CD4-positive, alpha-beta T cell treated with Interleukin-21 for 1 hour (primary cell): ENCODE measurements at regions not wholly inside any gene's neighbourhood (a gene's known extent, or its start where the extent isn't known, plus 50 kb on each side); places are given as distances from the start of the nearest gene placed in this dataset.
A peak's percentile ranks its signal among the peaks of the same experiment; 100 is the strongest.
"Not testable (repeated sequence)": the region's sequence is repeated elsewhere in the genome, so short reads cannot be mapped to it uniquely, and the experiment has no call there.

Experiments used
- DNase-seq: peaks from one replicate; pipeline ENCODE4 v3.0.0-alpha.2; 2020

DNA sequence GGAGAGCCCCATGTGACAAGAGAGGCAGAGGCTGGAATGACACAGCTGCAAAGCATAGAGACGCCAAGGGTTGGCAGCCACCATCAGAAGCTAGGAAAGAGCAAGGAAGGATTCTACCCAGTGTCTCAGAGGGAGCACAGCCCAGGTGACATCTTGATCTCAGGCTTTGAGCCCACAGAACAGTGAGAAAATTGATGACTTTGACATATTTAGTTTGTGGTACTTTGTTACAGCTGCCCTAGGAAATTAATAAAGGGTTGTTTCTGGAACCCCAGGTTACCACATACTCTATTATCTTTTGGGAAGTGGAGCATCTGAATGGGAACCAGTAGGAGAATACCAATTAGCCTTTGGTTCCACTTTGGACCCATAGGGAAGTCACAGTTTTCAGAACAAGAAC lies 231.7 kb downstream of the ZNF621 start:
- DNase-seq, result no peak

DNA sequence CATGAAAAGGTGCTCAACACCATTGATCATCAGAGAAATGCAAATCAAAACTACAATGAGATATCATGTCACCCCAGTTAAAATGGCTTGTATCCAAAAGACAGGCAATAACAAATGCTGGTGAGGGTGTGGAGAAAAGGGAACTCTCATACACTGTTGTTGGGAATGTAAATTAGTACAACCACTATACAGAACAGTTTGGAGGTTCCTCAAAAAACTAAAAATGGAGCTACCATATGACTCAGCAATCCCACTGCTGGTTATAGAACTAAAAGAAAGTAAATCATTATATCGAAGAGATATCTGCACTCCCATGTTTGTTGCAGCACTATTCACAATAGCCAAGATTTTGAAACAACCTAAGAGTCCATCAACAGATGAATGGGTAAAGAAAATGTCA lies 238.0 kb downstream of the ZNF621 start:
- not testable (repeated sequence) for DNase-seq

DNA sequence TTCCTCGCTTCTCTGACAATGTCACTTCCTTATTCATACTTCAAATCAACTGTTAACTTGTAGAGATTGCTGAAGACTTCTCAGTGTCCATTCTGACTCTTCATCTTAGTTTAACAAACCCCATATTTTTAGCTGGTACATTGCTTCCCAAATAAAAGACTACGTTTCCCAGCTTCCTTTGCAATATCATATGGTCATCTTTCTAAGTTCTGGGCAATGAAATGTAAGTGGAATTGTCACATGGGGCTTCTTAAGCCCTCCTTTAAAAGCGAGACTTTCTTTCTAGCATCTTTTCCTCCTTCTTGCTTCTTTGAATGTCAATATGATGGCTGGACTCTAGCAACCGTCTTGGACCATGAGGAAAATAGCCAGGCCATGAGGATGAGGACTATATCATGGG lies 239.0 kb downstream of the ZNF621 start:
- no peak for DNase-seq

DNA sequence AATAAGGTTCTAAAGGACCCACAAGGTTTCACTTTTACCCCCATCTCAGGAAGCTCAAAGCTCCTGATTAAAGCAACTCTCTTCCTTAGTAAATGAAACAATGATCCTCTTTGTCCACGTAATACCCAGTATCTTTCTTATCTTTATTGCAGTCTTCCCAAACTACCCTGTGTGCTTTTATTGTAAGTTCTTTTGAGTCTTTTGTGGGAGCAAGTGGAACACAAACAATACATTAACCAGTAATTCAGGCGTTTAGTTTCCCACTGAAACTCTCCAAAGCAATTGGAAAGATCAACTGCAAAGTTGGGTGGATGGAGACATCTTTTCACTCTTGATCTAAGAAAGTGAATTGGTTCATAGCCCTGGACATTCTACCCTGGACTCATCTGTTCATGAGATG lies 240.0 kb downstream of the ZNF621 start:
- no peak for DNase-seq

DNA sequence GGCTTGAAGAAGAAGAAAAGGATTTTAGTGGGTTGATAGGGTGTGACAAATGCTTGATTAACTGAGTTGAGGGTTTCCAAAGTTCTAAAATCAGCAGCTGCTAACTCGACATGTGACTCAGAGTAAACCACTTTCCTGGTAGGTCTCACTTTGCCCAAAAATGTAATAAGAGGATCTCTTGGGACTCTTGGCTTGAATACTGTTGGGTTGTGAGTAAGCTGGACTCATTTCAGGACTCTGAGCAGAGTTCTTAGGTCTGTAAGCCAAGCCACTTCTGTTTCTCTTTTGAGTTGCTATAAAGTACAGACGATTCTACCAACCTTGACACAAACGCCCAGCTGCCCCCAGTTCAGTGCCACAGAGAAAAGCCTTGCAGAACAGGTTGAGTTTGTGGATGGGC lies 241.1 kb downstream of the ZNF621 start:
- no peak for DNase-seq

DNA sequence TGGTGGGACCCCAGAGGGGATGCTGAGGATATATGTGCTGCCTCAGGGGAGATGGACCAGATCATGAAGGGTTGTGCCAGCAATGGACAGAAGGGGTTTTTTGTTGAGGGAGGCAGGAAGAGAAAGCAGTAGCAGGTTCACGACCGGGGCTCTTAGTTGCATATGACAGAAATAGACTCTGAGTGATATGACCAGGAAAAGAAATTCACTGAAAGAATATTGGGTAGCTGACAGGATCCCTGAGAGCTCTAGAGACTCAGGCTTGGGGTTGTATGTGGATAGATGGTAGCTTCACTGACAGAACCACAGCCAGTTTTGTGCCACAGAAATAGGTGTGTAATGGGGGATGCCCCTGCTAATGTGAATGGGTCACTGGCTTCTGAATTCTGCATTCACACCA lies 241.6 kb downstream of the ZNF621 start:
- no peak for DNase-seq

DNA sequence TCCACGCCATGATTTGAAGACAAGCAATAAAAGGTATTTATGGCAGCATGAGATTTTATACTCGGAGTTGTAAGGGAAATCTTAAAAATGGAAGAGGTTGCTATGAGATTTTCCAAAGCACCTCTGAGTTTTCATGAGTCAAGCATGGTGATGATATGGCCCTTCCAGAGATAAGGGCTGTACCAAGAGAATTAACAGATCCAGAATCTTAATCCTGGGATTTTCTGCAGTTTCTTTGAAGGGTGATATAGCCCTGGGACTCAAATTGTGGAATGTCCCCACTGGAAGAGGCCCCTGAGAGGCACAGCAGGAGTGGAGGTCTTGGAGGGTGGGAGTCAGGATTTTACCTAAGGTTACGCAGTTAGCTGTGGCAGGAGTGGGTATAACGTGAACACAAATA lies 243.3 kb downstream of the ZNF621 start:
- DNase-seq, result no peak

DNA sequence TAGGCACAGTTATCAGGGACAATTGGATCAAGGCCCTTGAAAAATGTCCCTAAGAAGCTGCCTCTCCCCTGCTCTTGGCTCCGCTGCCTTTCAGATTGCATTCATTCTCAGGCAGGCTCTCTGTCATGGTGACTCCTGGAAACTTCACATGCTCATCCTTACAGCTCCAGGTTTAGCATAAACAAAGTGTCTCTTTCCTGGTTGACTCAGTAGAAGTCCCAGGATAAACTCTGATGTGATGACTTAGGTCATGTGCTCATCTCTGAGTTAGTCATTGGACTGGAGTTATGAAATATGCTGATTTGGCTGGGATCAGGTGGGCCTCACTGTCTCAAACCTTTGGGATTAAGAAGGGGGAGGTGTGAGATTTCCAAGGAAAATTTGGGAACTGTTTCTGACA lies 243.8 kb downstream of the ZNF621 start:
- no peak for DNase-seq

DNA sequence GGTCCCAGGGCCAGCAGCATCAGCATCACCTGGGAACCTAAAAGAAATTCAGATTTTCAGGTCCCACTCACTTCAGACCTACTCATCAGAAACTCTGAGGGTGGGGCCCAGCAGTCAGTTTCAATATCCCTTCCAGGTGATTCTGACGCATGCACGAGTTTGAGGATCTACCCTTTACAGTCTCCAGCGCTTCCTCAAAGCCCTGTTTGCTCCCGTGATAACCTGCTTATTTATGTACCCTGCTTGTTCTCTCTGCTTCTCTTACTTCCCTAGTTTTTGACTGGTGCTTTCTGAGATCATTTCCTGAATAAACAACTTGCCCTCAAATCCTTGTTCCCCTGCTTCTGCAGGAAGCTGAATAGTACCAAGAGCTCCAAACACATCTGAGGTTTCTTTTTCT lies 245.3 kb downstream of the ZNF621 start:
- peak; percentile 4 for DNase-seq

DNA sequence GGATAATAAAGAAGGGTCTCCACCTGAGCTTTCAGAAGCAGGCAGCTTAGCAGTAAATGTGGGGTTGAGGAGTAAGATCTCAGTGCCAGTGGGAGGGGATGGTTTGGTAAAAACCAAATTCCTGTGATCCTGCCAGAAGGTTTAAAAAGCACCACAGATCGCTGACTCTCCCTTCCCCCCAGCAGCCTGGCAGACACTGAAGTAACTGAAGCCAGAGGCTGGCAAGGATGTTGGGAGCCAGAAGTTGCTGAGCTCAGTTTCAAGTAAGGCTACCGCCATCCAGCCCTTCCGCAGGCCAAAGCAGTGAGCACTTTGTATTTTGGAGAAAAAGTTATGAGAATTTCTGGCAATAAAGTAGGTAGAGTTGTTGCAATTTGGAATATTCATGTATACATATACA lies 246.4 kb downstream of the ZNF621 start:
- DNase-seq, result no peak

DNA sequence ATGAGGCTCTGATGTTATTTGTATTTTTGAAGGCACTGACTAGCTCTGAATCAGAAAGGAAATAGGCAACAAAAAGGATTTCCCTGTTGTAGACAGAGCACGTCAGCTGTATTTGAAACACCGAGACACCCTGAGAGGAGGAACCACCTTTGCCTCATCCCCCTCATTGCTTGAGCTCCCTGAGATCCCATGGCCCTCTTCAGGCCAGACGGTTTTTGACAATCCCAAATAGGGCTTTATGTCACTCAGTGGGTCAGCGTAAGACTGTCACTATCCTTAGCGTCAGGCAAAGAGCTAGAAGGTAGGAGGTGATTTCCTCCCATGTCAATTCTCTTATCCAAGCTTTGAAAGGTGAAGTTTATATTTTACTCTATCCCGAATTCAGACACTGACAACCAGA lies 254.3 kb downstream of the ZNF621 start:
- no peak for DNase-seq

DNA sequence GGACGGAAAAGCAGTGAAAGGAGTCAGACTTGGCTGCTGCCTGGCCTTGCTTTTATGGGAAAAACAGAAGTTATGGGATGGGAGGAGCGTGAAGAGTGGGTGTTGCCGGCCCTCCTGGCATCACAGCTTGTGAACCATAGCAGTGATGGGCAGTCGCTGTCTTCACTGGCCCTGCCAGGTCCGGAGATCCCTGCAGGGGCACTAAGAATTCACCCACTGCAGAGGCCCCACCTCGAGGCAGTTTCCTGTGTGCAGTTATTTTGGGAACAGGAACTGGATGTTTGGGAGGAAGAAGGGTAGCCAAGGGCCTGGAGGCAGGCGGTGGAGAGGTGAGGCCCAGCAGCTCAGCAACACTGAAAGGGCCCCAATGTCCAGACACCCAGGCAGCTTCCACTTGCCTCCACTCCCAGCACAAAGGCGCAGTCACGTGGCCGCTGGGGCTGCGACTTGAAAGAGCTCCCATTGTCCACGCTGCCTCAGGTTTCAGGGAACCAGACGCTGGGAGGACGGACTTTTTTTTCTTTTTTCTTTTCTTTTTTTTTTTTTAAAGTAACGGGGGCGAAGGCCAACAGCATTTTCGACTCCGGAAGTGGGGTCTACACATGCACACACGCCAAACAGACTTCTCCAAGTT lies 255.6 kb downstream of the ZNF621 start:
- DNase-seq, result no peak

DNA sequence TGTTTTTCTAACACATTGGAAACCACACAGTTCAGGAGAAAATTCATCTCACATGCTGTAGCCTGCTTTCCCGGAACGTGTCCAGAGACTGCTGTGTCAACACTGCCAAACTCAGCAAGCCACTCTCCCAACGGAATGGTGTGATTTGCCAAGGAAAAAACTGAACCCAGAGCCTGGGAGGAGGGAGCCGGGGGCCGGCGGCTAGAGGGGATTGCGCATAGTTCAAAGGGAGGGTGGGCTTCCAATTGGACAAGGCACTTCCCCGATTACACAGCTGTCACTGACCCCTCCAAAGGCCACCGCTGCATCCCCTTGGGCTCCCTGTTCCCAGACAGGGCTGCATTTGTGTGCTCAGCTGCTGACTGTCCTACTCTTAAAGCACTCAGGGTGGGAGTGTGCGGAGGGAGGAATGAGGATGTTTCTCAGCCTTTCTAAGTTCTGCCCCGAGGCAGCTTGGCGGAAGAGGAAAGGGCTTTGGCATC lies 256.2 kb downstream of the ZNF621 start:
- no peak for DNase-seq

DNA sequence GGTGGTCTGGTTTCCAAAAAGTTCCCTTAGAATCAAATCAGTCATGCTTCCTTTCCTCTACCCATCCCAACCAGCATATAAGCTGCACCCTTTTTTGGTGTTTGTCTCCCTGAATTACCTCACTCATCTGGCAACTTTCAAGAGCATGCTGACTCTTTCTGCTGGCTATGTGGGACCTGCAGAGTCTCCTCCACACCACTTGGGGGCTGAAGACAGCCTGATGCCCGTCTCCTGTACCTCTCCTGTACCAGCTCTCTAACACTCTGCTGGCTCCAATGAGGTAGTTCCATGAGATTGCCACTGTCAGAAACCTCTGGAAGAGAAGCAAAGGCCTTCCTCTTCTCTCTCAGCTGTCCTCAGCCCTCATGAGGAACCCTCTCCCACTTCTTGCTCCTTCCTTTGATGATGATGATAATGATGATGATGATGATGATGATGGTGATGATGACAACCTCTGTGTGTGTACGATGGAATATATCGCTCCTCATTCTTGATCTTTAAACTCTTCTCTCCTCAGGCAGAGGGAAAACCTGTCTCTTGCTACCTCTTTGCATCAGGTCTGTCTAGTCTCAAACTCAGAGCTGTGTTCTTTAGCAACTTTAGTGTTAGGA lies 257.5 kb downstream of the ZNF621 start:
- no peak for DNase-seq

DNA sequence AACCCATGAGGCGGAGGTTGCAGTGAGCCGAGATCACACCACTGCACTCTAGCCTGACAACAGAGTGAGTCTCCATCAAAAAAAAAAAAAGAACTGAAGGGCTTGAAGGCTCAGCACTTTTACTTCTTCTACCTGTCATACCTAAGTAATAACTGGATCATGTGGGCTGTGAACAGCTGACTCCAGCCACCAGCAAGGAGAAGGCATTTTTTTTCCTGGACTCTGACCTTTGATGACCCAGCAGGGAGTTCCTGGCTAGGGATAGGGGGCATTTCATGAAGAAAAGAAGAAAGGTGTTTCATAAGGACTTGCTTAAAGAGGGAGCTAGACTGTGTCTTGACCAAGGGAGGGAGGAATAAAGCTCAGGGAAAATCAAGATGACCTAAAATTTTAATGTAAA lies 266.0 kb downstream of the ZNF621 start:
- no peak for DNase-seq

DNA sequence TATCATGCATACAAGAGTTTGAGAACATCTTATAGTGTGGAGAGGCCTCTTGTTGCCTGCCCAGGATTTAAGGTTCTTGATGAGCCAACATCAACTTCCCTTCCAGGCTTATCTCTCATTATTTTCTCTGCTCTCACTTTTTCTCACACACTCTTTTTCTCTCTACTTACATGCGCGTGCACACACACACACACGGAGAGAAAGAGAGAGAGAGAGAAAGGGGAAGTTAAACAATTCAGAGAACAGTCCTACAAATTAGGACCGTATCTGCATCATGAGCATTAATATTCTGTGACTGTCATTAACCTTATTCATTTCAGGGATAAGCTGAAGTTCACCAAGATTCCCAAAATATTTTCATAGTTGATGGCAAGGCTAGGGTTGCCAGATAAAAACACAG lies 269.0 kb downstream of the ZNF621 start:
- DNase-seq, result no peak

DNA sequence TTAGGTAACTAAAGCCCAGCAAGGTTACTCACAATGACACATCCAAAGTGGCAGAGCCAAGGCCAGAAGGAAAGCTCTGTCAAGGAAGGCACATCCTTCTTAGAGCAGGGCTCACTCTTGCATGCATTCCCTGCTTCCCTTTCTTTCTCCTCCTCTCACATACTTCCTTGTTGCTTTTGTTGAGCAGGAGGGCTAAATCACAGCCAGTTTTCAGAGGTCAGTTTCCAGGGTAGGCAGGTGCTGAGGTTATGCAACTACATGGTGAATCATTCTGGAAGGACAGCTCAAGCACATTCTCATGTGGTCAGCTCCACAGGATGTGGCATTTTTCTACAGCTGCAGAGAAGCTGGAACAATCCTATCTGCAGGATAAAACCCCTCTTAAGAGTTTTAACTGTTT lies 275.6 kb downstream of the ZNF621 start:
- DNase-seq, result no peak

DNA sequence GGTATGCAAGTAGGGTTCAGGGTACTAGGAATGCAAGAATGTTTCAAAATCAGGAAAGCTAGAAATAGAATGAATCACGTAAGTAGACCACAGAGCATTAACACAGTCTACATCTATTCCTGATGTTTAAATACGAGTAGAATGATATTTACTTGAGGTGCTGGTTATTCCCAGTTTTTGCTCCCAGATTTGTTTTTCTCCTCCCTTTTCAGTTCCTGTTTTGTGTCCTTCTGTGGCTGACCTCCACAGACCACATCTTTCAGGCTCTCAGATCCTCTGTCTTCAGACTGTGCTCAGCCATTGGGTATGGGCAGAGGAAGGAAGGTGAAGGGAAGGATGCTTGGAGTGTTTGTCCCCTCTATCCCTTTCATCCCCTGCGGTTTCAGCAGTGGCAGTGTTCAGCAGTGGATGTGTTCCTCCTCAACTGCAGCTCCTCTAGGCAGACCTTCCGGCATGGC lies 276.6 kb downstream of the ZNF621 start:
- no peak for DNase-seq

DNA sequence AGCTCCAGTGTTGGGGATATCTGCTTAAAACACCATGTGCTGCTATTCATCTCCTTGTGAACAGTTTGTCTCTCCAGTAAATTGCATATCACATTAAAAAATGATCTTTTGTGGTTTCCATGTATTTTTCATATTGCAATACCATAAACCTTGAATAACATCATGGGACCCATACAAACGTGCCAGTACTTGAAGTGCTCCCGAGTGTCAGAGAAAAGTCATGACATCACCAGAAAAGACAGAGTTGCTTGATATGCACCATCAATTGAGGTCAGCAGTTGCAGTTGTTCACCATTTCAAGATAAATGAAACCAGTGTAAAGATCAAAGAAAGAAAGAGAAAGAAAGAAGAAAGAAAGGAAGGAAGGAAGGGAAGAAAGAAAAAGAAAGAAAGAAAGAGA lies 278.6 kb downstream of the ZNF621 start:
- no peak for DNase-seq

DNA sequence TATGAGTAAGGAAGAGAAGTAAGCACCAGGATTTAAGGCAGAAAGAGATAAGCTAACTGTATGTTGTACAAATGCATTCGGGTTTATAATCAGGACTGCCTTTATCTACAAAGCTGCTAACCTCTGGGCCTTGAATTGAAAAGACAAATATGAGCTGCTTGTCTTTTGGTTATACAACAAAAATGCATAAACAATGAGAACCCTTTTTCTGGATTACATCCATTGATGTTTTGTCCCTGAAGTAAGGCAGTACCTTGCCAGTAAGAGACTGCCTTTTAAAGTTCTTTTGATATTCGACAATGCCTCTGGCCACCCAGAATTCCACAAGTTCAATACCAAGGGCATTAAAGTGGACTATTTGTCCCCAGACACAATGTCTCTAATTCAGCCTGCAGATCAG lies 280.7 kb downstream of the ZNF621 start:
- DNase-seq, result no peak

DNA sequence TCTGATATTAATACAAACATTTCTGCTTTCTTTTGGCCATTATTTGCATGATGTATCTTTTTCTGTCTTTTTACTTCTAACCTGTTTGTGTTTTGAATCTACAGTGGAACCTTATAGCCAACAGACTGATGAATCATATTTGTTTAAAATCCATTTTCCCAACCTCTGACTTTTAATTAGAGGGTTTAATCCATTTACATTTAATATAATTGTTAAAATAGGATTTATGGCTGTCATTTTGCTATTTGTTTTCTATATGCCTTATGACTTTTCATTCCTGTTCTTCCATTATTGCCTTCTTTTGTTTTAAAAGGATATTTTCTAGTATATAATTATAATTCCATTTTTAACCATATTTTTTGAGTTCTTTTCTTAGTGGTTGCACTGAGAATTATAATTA lies 286.1 kb downstream of the ZNF621 start:
- DNase-seq, result no peak

DNA sequence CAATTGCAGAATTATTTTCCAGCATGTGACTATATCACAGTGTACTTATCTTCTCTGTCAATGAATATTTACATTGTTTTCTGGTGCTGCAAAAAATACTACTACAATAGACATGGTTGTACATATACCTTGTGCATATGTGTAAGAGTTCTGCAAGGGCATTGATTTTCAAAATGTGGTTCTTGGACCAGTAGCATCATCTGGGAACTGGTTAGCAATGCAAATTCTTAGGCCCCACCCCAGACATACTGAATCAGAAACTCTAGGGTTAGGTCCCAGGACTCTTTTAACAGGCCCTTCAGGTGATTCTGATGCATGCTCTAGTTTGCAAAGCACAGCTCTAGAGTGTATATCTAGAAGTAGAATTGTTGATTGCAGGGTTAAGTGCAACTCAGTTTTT lies 292.3 kb downstream of the ZNF621 start:
- DNase-seq, result no peak

DNA sequence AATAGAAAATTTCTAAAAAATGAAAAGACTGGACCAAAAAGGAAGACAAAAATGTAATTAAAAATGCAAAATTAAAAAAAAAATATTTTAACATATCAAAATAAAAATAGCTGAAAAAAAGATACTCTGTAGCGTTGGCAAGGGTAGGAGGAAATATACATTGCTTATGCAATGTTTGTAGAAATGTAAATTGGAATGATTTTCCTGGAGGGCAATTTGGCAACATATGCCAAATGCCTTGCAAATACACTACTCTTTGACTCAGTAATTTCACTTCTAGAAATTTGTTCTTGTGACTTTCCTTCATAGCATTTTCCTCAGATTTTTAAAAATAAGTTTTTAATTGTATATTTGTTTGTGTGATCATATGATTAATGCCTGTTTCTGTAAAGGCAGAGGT lies 296.6 kb downstream of the ZNF621 start:
- DNase-seq, result no peak

DNA sequence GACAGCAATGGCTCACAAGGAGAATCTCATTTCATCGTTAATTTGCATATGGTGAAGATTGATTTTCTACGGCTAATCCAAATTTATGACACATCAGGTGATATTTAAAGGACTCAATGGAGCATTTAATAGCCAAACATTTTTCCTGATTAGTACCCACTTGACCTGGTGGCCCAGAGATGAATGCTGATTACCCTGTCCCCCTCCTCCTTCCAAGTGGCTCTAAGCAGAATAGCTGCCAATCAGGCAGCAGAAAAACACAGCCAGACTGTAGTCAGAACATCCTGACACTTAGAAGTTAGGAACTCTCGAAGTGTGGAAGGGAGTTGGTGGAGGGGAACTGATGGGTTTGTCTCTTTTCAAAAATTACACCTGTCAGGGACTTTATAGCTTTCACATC lies 302.5 kb downstream of the ZNF621 start:
- no peak for DNase-seq
